ENCODE measurements at regions not wholly inside any gene's neighbourhood (a gene's known extent, or its start where the extent isn't known, plus 50 kb on each side); places are given as distances from the start of the nearest gene placed in this dataset.

DNA sequence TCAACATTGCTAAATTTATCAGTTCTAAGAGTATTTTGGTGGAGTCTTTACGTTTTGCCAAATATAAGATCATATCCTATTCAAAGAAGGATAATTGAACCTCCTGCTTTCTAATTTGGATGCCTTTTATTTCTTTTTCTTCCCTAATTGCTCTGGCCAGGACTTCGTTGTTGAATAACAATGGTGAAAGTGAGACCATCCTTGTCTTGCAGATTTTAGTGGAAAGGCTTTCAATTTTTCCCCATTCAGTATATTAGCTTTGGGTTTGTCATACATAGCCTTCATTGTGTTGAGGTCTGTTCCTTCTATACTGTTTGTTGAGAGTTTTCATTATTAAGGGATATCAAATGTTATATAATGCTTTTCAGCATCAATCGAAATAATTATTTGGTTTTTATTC, 1974.2 kb upstream of the ACO1 start:
- DNase-seq, result no peak
- Mint-ChIP-seq H3K36me3 (ENCODE audit: insufficient read depth) (no peaks in the 10 kb centered on the region), H3K4me1 (ENCODE audit: low read depth) (no peaks in the 10 kb centered on the region), H3K27me3 (ENCODE audit: low read depth) (no peaks in the 10 kb centered on the region), H3K9me3 (peaks cover 27% of the 10 kb centered on the region), H3K4me3 (no peak overlapping the region)
- ATAC-seq, result no peak

DNA sequence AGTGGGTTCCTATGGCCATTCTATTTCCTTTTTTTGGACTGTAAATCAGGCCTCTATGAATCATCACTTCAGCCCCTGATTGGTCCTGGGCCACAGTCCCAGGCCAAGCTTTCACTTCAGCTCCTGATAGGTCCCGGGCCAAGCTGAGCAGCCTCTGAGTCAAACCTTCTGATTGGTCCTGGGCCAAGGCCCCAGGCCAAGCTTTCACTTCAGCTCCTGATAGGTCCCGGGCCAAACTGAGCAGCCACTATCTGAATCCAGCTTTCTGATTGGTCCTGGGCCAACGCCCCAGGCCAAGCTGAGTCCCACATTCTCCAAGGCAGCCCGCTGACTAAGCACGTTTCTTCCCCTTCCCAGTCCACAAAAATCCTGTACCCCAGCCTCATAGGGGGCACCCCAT, 1972.9 kb upstream of the ACO1 start:
- peaks cover 27% of the 10 kb centered on the region for H3K9me3 Mint-ChIP-seq
- no peak overlapping the region for H3K4me3 Mint-ChIP-seq
- H3K27me3 Mint-ChIP-seq (ENCODE audit: low read depth), result no peaks in the 10 kb centered on the region
- no peak for ATAC-seq
- no peak for DNase-seq
- no peaks in the 10 kb centered on the region for H3K4me1 Mint-ChIP-seq (ENCODE audit: low read depth)
- no peaks in the 10 kb centered on the region for H3K36me3 Mint-ChIP-seq (ENCODE audit: insufficient read depth)

DNA sequence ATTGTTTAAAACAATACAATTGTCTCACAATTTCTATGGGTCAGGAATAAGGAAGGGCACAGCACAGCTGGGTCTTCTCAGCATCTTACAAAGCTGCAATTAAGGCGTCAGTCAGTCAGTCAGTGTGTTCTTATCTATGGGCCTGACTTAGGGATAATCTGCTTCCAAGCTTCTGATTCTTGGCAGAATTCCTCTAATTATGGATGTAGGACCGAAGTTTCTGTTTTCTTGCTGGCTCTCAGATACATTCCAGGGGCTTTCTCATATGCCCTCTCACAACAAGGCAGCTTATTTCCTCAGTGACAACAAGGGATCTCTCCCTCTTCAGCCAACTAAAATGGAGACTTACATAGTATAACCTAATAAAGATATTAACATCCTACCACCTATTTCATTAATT, 1925.3 kb upstream of the ACO1 start:
- no peaks in the 10 kb centered on the region for H3K4me1 Mint-ChIP-seq (ENCODE audit: low read depth)
- ATAC-seq, result no peak

DNA sequence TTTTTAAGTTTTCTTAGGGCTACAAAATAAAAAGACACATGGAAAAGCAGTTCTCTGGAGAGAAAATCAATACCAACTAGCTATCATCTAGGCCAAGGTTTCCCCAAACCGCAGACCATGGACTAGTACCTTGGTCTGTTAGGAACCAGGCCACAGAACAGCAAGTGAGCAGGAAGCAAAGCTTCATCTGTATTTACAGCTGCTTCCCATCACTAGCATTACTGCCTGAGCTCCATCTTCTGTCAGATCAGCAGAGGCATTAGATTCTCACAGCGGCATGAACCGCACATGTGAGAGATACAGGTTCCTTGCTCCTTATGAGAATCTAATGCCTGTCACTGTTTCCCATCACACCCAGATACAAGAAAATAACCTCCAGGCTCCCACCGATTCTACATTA, 1907.6 kb upstream of the ACO1 start:
- H3K36me3 Mint-ChIP-seq (ENCODE audit: insufficient read depth), result no peaks in the 10 kb centered on the region
- peaks cover 4% of the 10 kb centered on the region for H3K9me3 Mint-ChIP-seq
- H3K27me3 Mint-ChIP-seq (ENCODE audit: low read depth), result no peaks in the 10 kb centered on the region
- ATAC-seq, result no peak
- H3K4me3 Mint-ChIP-seq, result no peak overlapping the region
- H3K4me1 Mint-ChIP-seq (ENCODE audit: low read depth), result no peaks in the 10 kb centered on the region
- DNase-seq, result no peak

More for the DNA sequence above, 1925.3 kb upstream of the ACO1 start:
- no peak for DNase-seq
- no peaks in the 10 kb centered on the region for H3K9me3 Mint-ChIP-seq
- H3K27me3 Mint-ChIP-seq (ENCODE audit: low read depth), result no peaks in the 10 kb centered on the region
- H3K36me3 Mint-ChIP-seq (ENCODE audit: insufficient read depth), result no peaks in the 10 kb centered on the region
- H3K4me3 Mint-ChIP-seq, result no peak overlapping the region

DNA sequence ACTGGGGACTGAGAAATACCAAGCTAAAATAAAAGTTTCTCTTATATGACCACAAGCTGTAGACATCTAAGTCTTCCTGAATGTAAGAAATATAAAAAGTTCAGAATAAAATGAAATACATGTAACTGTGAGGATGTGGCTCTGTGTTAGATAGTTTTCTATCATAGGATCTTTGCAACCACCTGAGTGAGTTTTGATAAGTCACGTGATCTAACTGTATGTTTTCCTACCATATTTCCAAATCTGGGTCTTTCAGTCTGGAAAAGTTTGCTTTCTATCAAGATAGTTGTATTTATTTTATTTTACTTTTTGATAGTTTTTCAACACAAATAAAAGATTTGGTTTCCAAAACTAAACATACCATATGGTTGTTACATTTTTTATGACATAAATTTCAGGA, 1905.8 kb upstream of the ACO1 start:
- H3K9me3 Mint-ChIP-seq, result no peaks in the 10 kb centered on the region
- H3K27me3 Mint-ChIP-seq (ENCODE audit: low read depth), result no peaks in the 10 kb centered on the region
- DNase-seq, result no peak
- no peak for ATAC-seq
- H3K4me3 Mint-ChIP-seq, result no peak overlapping the region
- H3K36me3 Mint-ChIP-seq (ENCODE audit: insufficient read depth), result no peaks in the 10 kb centered on the region
- H3K4me1 Mint-ChIP-seq (ENCODE audit: low read depth), result no peaks in the 10 kb centered on the region

DNA sequence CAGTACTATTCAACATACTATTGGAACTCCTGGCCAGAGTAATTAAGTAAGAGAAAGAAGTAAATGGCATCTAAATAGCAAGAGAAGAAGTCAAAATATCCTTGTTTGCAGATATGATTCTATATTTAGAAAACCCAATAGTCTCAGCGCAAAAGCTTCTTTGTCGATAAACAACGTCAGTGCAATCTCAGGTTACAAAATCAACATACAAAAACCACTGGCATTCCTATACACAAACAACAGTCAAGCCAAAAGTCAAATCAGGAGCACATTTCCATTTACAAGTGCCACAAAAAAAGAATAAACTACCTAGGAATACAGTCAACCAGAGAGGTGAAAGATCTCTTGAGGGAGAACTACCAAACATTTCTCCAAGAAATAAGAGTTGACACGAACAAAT, 1901.9 kb upstream of the ACO1 start:
- no peaks in the 10 kb centered on the region for H3K9me3 Mint-ChIP-seq
- H3K27me3 Mint-ChIP-seq (ENCODE audit: low read depth), result no peaks in the 10 kb centered on the region
- no peaks in the 10 kb centered on the region for H3K4me1 Mint-ChIP-seq (ENCODE audit: low read depth)
- H3K4me3 Mint-ChIP-seq, result no peak overlapping the region
- H3K36me3 Mint-ChIP-seq (ENCODE audit: insufficient read depth), result no peaks in the 10 kb centered on the region
- DNase-seq (no peak), ATAC-seq (no peak)

DNA sequence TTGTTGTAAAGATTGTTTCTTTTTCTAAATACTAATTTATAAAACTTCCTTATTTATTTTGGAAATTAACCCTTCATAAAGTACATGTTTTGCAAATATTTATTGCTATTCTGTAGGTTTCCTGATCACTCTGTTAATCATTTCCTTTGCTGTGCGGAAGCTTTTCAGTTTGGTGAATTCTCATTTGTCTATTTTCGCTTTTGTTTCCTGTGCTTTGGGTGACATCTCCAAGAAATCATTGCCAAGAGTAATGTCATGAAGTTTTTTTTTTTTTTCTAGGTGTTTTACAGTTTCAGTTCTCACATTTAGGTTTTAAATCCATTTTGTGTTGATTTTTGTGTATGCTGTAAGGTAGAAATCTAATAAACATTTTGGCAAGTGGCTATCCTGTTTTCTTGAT, 1899.8 kb upstream of the ACO1 start:
- Mint-ChIP-seq H3K4me3 (no peak overlapping the region), H3K36me3 (ENCODE audit: insufficient read depth) (no peaks in the 10 kb centered on the region), H3K27me3 (ENCODE audit: low read depth) (no peaks in the 10 kb centered on the region), H3K9me3 (no peaks in the 10 kb centered on the region), H3K4me1 (ENCODE audit: low read depth) (no peaks in the 10 kb centered on the region)
- no peak for DNase-seq
- ATAC-seq, result no peak

DNA sequence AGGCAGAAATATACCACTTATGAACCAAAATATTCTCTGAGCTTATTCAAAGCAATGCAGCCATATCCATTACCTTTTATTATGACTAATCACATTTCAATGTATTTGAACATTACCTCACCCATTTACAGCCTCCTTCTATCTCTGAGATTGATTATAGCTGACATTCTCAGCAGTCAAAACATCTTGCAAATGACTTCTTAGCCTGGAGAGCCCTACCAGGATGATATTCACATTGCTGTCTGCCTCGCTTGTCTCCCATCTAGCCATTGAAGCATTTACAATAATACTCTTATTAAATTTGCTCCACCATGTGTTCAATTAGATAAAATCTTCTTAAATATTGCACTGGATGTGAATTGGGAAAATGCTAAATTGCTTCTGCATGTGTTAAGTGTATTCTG, 1879.9 kb upstream of the ACO1 start:
- ATAC-seq (no peak), DNase-seq (no peak)
- no peaks in the 10 kb centered on the region for H3K9me3 Mint-ChIP-seq
- no peaks in the 10 kb centered on the region for H3K4me1 Mint-ChIP-seq (ENCODE audit: low read depth)
- H3K36me3 Mint-ChIP-seq (ENCODE audit: insufficient read depth), result no peaks in the 10 kb centered on the region
- H3K4me3 Mint-ChIP-seq, result no peak overlapping the region
- no peaks in the 10 kb centered on the region for H3K27me3 Mint-ChIP-seq (ENCODE audit: low read depth)

DNA sequence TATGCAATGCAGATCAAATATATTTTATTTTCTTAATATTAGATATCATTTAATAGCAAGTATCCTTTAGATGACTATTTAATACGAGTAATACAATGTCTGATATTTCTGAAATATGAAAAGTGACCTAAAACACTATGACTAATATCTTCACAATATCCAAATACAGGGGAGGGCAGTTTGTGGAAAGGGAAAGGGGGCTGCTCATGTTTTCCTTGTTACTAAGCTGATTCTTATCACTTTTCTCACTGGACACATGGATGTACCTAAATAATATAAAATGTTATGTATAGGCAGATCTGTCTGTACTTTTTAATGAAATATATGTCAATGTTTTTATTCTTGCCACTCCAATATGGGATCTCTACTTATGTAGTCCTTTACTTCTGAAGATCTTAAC, 1879.1 kb upstream of the ACO1 start:
- H3K4me3 Mint-ChIP-seq, result no peak overlapping the region
- DNase-seq, result no peak
- H3K4me1 Mint-ChIP-seq (ENCODE audit: low read depth), result no peaks in the 10 kb centered on the region
- H3K9me3 Mint-ChIP-seq, result no peaks in the 10 kb centered on the region
- no peaks in the 10 kb centered on the region for H3K36me3 Mint-ChIP-seq (ENCODE audit: insufficient read depth)
- ATAC-seq, result no peak
- no peaks in the 10 kb centered on the region for H3K27me3 Mint-ChIP-seq (ENCODE audit: low read depth)

DNA sequence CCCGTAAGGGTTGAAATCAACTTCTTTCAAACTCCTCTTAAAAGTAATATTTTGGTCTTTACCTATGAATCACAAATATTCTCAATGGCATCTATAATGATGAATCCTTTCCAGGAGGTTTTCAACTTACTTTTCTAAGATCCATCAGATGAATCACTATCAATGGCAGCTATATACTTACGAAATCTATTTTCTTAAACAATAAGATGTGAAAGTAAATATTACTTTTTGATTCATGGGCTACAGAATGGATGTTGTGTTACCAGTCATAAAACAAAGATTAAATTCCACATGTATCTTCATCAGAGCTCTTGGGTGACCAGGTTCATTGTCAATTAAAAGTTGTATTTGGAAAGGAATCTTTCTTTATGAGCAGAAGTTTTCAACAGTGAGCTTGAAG, 1877.7 kb upstream of the ACO1 start:
- H3K4me3 Mint-ChIP-seq, result no peak overlapping the region

DNA sequence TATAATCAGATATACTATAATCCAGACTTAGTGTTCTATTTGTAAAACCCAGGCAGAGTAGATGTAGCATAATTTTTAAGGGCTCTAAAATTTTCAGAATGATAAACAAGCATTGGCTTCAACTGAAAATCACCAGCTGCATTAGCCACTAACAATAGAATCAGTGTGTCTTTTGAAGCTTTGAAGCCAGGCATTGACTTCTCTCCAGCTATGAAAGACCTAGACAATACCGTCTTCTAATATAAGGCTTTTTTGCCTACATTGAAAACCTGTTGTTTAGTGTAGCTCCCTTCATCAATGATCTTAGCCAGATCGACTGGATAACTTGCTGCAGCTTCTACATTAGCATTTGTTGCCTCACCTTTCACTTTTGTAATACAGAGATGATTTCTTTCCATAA, 1877.3 kb upstream of the ACO1 start:
- ATAC-seq (no peak), DNase-seq (no peak)
- no peaks in the 10 kb centered on the region for H3K27me3 Mint-ChIP-seq (ENCODE audit: low read depth)
- no peaks in the 10 kb centered on the region for H3K36me3 Mint-ChIP-seq (ENCODE audit: insufficient read depth)
- no peaks in the 10 kb centered on the region for H3K9me3 Mint-ChIP-seq
- H3K4me1 Mint-ChIP-seq (ENCODE audit: low read depth), result no peaks in the 10 kb centered on the region
- H3K4me3 Mint-ChIP-seq, result no peak overlapping the region

More for the DNA sequence above, 1877.7 kb upstream of the ACO1 start:
- no peaks in the 10 kb centered on the region for H3K27me3 Mint-ChIP-seq (ENCODE audit: low read depth)
- ATAC-seq (no peak), DNase-seq (no peak)
- H3K4me1 Mint-ChIP-seq (ENCODE audit: low read depth), result no peaks in the 10 kb centered on the region
- no peaks in the 10 kb centered on the region for H3K36me3 Mint-ChIP-seq (ENCODE audit: insufficient read depth)
- H3K9me3 Mint-ChIP-seq, result no peaks in the 10 kb centered on the region

DNA sequence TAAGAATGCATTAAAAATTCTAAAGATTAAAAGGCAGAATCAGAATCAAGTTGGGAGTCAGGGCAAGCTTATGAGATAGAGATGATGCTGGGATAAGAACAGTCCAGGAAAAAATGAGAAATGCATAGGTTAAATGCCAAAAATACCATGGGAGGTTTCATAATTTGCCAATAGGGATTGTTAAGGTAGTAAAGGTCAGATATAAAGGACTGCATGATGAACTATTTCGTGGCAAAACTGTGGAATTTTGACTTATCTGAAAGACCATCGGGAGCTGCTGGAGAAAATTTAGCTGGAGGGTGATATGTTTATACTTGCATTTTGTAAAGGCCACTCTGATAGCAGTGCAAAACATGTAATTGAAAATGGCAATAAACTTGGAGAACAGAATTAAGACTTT, 1872.8 kb upstream of the ACO1 start:
- no peaks in the 10 kb centered on the region for H3K36me3 Mint-ChIP-seq (ENCODE audit: insufficient read depth)
- H3K4me1 Mint-ChIP-seq (ENCODE audit: low read depth), result no peaks in the 10 kb centered on the region
- DNase-seq (no peak), ATAC-seq (no peak)
- peaks cover 6% of the 10 kb centered on the region for H3K9me3 Mint-ChIP-seq
- H3K27me3 Mint-ChIP-seq (ENCODE audit: low read depth), result no peaks in the 10 kb centered on the region
- H3K4me3 Mint-ChIP-seq, result no peak overlapping the region

DNA sequence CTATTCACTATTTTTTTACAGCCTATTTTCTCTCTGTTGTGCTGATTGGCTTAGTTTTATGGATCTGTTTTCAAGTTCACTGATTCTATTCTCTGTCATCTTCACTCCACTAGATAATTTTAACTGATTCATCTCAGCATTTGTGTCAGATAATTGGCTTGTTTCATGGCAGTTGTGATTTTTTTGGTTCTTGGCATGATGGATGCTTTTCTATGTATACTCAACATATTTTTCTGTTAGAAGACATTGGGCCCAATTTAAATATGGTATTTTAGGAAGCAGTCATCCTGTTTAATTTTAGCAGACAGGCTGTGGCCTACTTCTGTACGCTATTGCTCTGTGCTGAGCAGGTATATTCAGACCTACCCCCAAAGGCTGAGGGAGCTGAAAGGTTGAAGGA, 1865.3 kb upstream of the ACO1 start:
- no peak for ATAC-seq

DNA sequence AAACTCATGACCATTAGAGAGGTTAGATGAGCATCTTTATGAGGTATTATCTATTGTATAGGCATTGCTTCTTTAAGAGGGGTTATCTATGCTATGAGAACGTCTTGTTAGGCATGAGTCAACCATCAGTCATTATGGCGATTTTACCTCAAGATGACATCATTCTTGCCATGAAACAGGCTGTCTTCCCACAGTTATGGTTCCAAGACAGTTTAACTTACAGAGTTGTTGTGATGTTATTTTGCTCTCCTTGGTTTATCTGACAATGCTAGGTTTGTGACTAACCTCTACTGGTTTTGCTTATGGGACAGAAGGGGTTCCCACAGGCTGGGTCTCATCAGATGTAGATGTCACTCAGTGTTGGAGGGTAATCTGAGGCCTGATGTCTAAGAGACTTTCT, 1864.7 kb upstream of the ACO1 start:
- Mint-ChIP-seq H3K4me1 (ENCODE audit: low read depth) (no peaks in the 10 kb centered on the region), H3K36me3 (ENCODE audit: insufficient read depth) (no peaks in the 10 kb centered on the region), H3K4me3 (no peak overlapping the region), H3K9me3 (peaks cover 2% of the 10 kb centered on the region), H3K27me3 (ENCODE audit: low read depth) (no peaks in the 10 kb centered on the region)
- peak; percentile 27 to 78 for ATAC-seq
- DNase-seq, result no peak

More for the DNA sequence above, 1865.3 kb upstream of the ACO1 start:
- H3K9me3 Mint-ChIP-seq, result peaks cover 2% of the 10 kb centered on the region
- H3K27me3 Mint-ChIP-seq (ENCODE audit: low read depth), result no peaks in the 10 kb centered on the region
- H3K4me3 Mint-ChIP-seq, result no peak overlapping the region
- no peaks in the 10 kb centered on the region for H3K4me1 Mint-ChIP-seq (ENCODE audit: low read depth)
- no peak for DNase-seq
- no peaks in the 10 kb centered on the region for H3K36me3 Mint-ChIP-seq (ENCODE audit: insufficient read depth)

DNA sequence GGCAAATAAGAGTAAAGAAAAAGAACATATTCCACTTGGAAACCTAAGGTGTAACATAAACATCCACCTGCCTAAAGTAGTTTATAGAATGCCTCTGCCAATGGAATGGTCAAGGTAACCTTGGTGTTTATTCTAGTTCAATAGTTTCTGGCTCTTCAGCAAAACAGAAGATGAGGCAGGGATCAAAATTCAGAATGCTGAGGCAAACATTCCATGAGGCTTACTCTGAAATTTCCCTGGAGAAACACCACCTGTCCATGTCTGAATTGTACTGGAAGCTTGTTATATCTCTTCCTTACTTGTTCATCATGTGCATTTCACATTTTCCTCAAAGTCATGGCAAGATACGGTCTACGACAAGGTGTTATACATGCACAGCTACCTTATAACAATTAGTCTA, 1862.4 kb upstream of the ACO1 start:
- no peaks in the 10 kb centered on the region for H3K9me3 Mint-ChIP-seq

DNA sequence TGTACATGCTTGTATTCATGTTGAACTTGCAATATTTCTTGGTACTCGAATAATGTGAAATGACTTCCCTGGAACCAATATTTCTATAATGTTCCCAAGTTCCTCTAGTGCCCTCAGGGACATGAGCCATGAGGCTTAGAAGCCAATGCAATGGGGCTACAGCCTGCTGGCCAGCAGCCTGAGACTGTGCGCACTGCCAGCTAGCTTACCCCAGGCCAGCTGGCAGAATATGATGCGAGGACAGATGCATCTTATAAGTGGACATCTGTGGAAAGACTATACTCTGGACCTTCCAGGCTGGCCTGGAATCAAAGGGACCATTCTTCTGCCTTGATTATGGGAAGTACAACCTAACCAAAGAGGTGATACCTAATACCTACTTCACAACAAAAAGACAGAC, 1862.0 kb upstream of the ACO1 start:
- no peak for ATAC-seq
- Mint-ChIP-seq H3K4me3 (no peak overlapping the region), H3K4me1 (ENCODE audit: low read depth) (no peaks in the 10 kb centered on the region), H3K36me3 (ENCODE audit: insufficient read depth) (no peaks in the 10 kb centered on the region), H3K27me3 (ENCODE audit: low read depth) (no peaks in the 10 kb centered on the region), H3K9me3 (no peaks in the 10 kb centered on the region)
- DNase-seq, result no peak

More for the DNA sequence above, 1862.4 kb upstream of the ACO1 start:
- Mint-ChIP-seq H3K27me3 (ENCODE audit: low read depth) (no peaks in the 10 kb centered on the region), H3K36me3 (ENCODE audit: insufficient read depth) (no peaks in the 10 kb centered on the region), H3K4me3 (no peak overlapping the region), H3K4me1 (ENCODE audit: low read depth) (no peaks in the 10 kb centered on the region)
- ATAC-seq (no peak), DNase-seq (no peak)

All from activated T-cell treated with anti-CD3 and anti-CD28 coated beads, Interleukin-2, amount 50 U/mL, for 4 hours (primary cell).